SK-N-SH treated with all-trans-retinoic acid at 6 μM for 48 hours (cell line): ENCODE measurements at regions not wholly inside any gene's neighbourhood (a gene's known extent, or its start where the extent isn't known, plus 50 kb on each side); places are given as distances from the start of the nearest gene placed in this dataset.

Experiments used
- ATAC-seq: fragments of 200-7000 bp; cut with Tn5 transposase; 3 replicates; pipeline ENCODE4 v1.9.1; 2020; ENCODE audit warnings: mild to moderate bottlenecking, moderate library complexity
- ARNTL ChIP-seq: fragments of 450-650 bp; formaldehyde crosslinking; IDR thresholded peaks from 2 replicates; pipeline ENCODE4 v1.5.0; 2020; ENCODE audit warnings: low read depth, mild to moderate bottlenecking, moderate library complexity, borderline replicate concordance
- BACH2 ChIP-seq: fragments of 250-450 bp; sonication (Bioruptor Pico); IDR thresholded peaks from 2 replicates; pipeline ENCODE4 v1.9.0; 2021; ENCODE audit warnings: mild to moderate bottlenecking, borderline replicate concordance
- CSDC2 ChIP-seq: fragments of 250-450 bp; sonication (Bioruptor Pico); IDR thresholded peaks from 2 replicates; pipeline ENCODE4 v1.5.0; 2020; ENCODE audit warnings: mild to moderate bottlenecking, moderate library complexity
- ESRRG ChIP-seq: fragments of 250-450 bp; sonication (Bioruptor Pico); IDR thresholded peaks from 2 replicates; pipeline ENCODE4 v1.6.1; 2021; ENCODE audit warnings: mild to moderate bottlenecking
- GLIS3 ChIP-seq: fragments of 250-450 bp; sonication (Bioruptor Pico); IDR thresholded peaks from 2 replicates; pipeline ENCODE4 v1.5.0; 2020; ENCODE audit warnings: mild to moderate bottlenecking, moderate library complexity
- ISL1 ChIP-seq: fragments of 250-450 bp; sonication (Bioruptor Pico); IDR thresholded peaks from 2 replicates; pipeline ENCODE4 v2.1.2; 2022; ENCODE audit warnings: mild to moderate bottlenecking, moderate library complexity
- OSR1 ChIP-seq: fragments of 250-450 bp; sonication (Bioruptor Pico); IDR thresholded peaks from 2 replicates; pipeline ENCODE4 v1.8.0; 2022; ENCODE audit warnings: moderate library complexity, mild to moderate bottlenecking, inconsistent platforms
- POU6F1 ChIP-seq: fragments of 250-450 bp; sonication (Bioruptor Pico); IDR thresholded peaks from 2 replicates; pipeline ENCODE4 v1.8.0; 2021; ENCODE audit warnings: low read depth, mild to moderate bottlenecking, moderate library complexity, borderline replicate concordance
- PPARA ChIP-seq: fragments of 250-450 bp; sonication (Bioruptor Pico); IDR thresholded peaks from 2 replicates; pipeline ENCODE4 v1.5.0; 2020; ENCODE audit warnings: mild to moderate bottlenecking, borderline replicate concordance
- RARB ChIP-seq: fragments of 250-450 bp; sonication (Bioruptor Pico); IDR thresholded peaks from 2 replicates; pipeline ENCODE4 v1.8.0; 2021; ENCODE audit warnings: mild to moderate bottlenecking, moderate library complexity
- SNAI2 ChIP-seq: fragments of 250-450 bp; sonication (Bioruptor Pico); IDR thresholded peaks from 2 replicates; pipeline ENCODE4 v1.5.0; 2020; ENCODE audit warnings: mild to moderate bottlenecking, moderate library complexity
- TCF4 ChIP-seq: fragments of 250-450 bp; sonication (Bioruptor Pico); IDR thresholded peaks from 2 replicates; pipeline ENCODE4 v1.8.0; 2021; ENCODE audit warnings: mild to moderate bottlenecking, moderate library complexity, borderline replicate concordance
- TOX ChIP-seq: fragments of 250-450 bp; sonication (Bioruptor Pico); IDR thresholded peaks from 2 replicates; pipeline ENCODE4 v1.8.0; 2021; ENCODE audit warnings: mild to moderate bottlenecking, moderate library complexity, borderline replicate concordance
- TSHZ2 ChIP-seq: fragments of 250-450 bp; sonication (Bioruptor Pico); IDR thresholded peaks from 2 replicates; pipeline ENCODE4 v1.5.0; 2020; ENCODE audit warnings: mild to moderate bottlenecking, moderate library complexity
- ZFP3 ChIP-seq: fragments of 250-450 bp; sonication (Bioruptor Pico); IDR thresholded peaks from 2 replicates; pipeline ENCODE4 v1.5.0; 2020; ENCODE audit warnings: mild to moderate bottlenecking, moderate library complexity
- ZFP30 ChIP-seq: fragments of 450-650 bp; formaldehyde crosslinking; IDR thresholded peaks from 2 replicates; pipeline ENCODE4 v1.5.0; 2022; ENCODE audit warnings: mild to moderate bottlenecking, moderate library complexity
- ZNF565 ChIP-seq: fragments of 450-650 bp; formaldehyde crosslinking; conservative IDR thresholded peaks from 2 replicates; pipeline ENCODE4 v1.5.0; 2020; ENCODE audit warnings: low read depth, mild to moderate bottlenecking, moderate library complexity
- ZNF70 ChIP-seq: fragments of 450-650 bp; formaldehyde crosslinking; IDR thresholded peaks from 2 replicates; pipeline ENCODE4 v1.5.0; 2020; ENCODE audit warnings: mild to moderate bottlenecking, moderate library complexity
- ZNF8 ChIP-seq: fragments of 450-650 bp; formaldehyde crosslinking; IDR thresholded peaks from 2 replicates; pipeline ENCODE4 v1.5.0; 2020; ENCODE audit warnings: mild to moderate bottlenecking, moderate library complexity
- TF ChIP-seq, protein P1 (sequence below): fragments of 250-450 bp; sonication (Bioruptor Pico); IDR thresholded peaks from 2 replicates; pipeline ENCODE4 v1.5.1; 2021; ENCODE audit warnings: mild to moderate bottlenecking, moderate library complexity
- TF ChIP-seq, protein P2 (sequence below): fragments of 250-450 bp; sonication (Bioruptor Pico); IDR thresholded peaks from 2 replicates; pipeline ENCODE4 v1.5.1; 2020; ENCODE audit warnings: low read depth, mild to moderate bottlenecking, moderate library complexity

DNA sequence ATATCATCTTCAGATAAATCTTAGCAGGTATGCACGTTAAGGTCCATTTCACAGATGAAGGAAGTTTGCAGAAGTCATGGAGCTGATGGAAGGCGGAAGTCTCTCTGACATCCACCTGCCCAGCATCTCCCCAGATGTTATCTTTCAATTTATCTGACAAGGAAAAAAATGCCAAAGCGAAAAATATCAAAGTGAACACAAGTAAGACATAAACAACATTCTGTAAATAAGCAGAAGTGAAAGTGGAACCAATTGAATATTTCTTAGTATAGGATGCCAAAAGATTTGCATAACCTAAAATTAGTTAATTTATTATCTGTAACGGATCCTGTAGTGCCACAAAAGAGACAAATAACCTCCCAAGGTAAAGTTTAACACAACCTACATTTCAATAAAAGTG lies 73.6 kb upstream of the NEBL start:
- TF ChIP-seq CSDC2 (CRISPR knock-in tag) (no peak), BACH2 (CRISPR knock-in tag) (no peak), RARB (CRISPR knock-in tag) (no peak), ZNF8 (no peak), TOX (CRISPR knock-in tag) (no peak), ZNF70 (CRISPR knock-in tag) (no peak), ZFP30 (CRISPR knock-in tag) (no peak)
- TF ChIP-seq, all 23 proteins: peak for 0
- ATAC-seq = no peak

GRCh38 chr10:20970044-20970443 lies 72.9 kb upstream of the NEBL start:
- TF ChIP-seq OSR1 (CRISPR knock-in tag) (no peak), TCF4 (CRISPR knock-in tag) (no peak), ESRRG (no peak)
- no peak for ATAC-seq

DNA sequence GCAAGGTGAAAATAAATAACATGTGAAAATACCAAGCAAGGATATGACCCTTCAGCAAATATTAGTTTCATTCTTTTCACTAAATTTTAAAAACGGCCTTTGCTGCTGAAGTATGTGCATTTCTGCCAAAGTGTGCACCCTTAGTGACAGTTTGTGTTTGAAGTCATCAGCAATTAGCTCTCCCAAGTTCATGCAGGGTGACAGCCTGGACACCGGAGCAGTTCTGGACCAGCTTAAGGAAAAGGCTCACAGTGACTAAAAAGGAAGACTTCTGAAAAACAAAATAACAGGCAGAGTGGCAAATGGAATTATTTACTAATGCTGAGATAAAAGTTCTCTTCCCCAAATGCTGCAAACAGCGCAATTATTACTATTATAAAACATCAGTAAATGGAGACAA lies 69.3 kb upstream of the NEBL start:
- ATAC-seq = no peak
- no peak for TF ChIP-seq ZNF8
- TF ChIP-seq RARB (CRISPR knock-in tag) = no peak
- TF ChIP-seq POU6F1 (CRISPR knock-in tag) = no peak
- TF ChIP-seq ZNF565 (CRISPR knock-in tag) = no peak
- no peak for TF ChIP-seq GLIS3
- no peak for TF ChIP-seq TSHZ2
- no peak for TF ChIP-seq ZFP3
- TF ChIP-seq CSDC2 (CRISPR knock-in tag) = no peak
- TF ChIP-seq ISL1 (CRISPR knock-in tag) = no peak
- no peak for TF ChIP-seq SNAI2
- no peak for TF ChIP-seq ZNF70 (CRISPR knock-in tag)
- TF ChIP-seq, protein P1, sequence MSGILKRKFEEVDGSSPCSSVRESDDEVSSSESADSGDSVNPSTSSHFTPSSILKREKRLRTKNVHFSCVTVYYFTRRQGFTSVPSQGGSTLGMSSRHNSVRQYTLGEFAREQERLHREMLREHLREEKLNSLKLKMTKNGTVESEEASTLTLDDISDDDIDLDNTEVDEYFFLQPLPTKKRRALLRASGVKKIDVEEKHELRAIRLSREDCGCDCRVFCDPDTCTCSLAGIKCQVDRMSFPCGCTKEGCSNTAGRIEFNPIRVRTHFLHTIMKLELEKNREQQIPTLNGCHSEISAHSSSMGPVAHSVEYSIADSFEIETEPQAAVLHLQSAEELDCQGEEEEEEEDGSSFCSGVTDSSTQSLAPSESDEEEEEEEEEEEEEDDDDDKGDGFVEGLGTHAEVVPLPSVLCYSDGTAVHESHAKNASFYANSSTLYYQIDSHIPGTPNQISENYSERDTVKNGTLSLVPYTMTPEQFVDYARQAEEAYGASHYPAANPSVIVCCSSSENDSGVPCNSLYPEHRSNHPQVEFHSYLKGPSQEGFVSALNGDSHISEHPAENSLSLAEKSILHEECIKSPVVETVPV (CRISPR knock-in tag) = no peak
- TF ChIP-seq BACH2 (CRISPR knock-in tag) = no peak

DNA sequence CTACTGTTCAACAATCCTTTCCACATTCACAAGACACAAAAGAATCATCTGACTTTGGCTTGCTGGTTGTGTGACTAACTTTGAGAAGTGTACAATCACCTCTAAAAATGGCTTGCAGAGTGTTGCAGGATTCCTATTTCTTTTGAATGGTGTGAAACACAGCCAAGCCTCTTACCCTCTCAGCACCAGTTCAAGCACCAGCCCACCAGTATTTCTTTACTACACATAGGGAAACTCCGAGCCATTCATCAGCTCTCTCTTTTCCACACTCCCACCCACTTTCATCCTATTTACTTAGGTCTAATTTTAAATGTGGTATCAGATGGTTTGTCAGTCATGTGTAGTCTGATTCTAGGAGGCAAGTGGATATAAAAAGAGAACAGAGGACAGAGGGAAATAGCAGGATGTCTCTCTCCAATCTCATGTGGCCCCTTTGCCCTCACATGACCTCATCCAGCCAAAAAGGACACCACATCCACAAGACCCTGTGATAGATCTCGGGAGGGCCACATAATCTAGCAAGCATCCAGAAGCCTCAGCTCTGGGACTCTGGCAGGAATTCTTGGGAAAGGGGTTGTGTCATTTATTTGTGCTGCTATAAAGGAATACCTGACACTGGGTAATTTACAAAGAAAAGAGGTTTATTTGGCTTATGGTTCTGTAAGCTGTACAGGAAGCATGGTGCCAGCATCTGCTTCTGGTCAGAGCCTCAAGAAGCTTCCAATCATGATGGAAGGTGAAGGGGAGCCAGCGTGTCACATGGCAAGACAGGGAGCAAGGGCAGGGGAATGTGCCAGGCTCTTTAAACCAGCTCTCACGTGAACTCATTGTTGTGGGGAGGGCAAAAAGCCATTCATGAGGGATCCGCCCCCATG lies 66.8 kb upstream of the NEBL start:
- ATAC-seq = no peak
- TF ChIP-seq, protein P1 (CRISPR knock-in tag) = no peak
- TF ChIP-seq OSR1 (CRISPR knock-in tag) (no peak), TSHZ2 (no peak), ZNF565 (CRISPR knock-in tag) (no peak), ZNF70 (CRISPR knock-in tag) (no peak), ARNTL (CRISPR knock-in tag) (no peak), BACH2 (CRISPR knock-in tag) (no peak), TCF4 (CRISPR knock-in tag) (no peak), ZFP30 (CRISPR knock-in tag) (no peak), ESRRG (no peak), SNAI2 (no peak), ISL1 (CRISPR knock-in tag) (no peak), ZNF8 (no peak), PPARA (no peak), ZFP3 (no peak), TOX (CRISPR knock-in tag) (no peak)
- TF ChIP-seq, protein P2, sequence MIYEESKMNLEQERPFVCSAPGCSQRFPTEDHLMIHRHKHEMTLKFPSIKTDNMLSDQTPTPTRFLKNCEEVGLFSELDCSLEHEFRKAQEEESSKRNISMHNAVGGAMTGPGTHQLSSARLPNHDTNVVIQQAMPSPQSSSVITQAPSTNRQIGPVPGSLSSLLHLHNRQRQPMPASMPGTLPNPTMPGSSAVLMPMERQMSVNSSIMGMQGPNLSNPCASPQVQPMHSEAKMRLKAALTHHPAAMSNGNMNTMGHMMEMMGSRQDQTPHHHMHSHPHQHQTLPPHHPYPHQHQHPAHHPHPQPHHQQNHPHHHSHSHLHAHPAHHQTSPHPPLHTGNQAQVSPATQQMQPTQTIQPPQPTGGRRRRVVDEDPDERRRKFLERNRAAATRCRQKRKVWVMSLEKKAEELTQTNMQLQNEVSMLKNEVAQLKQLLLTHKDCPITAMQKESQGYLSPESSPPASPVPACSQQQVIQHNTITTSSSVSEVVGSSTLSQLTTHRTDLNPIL (CRISPR knock-in tag) = no peak
